ENCODE measurements at regions not wholly inside any gene's neighbourhood (a gene's known extent, or its start where the extent isn't known, plus 50 kb on each side); places are given as distances from the start of the nearest gene placed in this dataset.
"Not testable (repeated sequence)": the region's sequence is repeated elsewhere in the genome, so short reads cannot be mapped to it uniquely, and the experiment has no call there.

GRCh38 chr6:139711804-139712585 lies 337.5 kb upstream of the CITED2 start:
- no peak for DNase-seq (ENCODE audit: low spot score)

- DNase-seq (ENCODE audit: low spot score): no peak
Observed at GRCh38 chr6:139710556-139710955, 336.1 kb upstream of the CITED2 start.

GRCh38 chr6:139708337-139709199 lies 334.1 kb upstream of the CITED2 start:
- no peak for DNase-seq (ENCODE audit: low spot score)

GRCh38 chr6:139706912-139707311 lies 332.5 kb upstream of the CITED2 start:
- no peak for DNase-seq (ENCODE audit: low spot score)

GRCh38 chr6:139705284-139705683 lies 330.8 kb upstream of the CITED2 start:
- no peak for DNase-seq (ENCODE audit: low spot score)

- DNase-seq (ENCODE audit: low spot score): no peak
Observed at GRCh38 chr6:139703780-139704179, 329.3 kb upstream of the CITED2 start.

GRCh38 chr6:139702706-139703105 lies 328.3 kb upstream of the CITED2 start:
- no peak for DNase-seq (ENCODE audit: low spot score)

GRCh38 chr6:139701695-139702094 lies 327.2 kb upstream of the CITED2 start:
- DNase-seq (ENCODE audit: low spot score): no peak

GRCh38 chr6:139701003-139701402 lies 326.6 kb upstream of the CITED2 start:
- no peak for DNase-seq (ENCODE audit: low spot score)

- no peak for DNase-seq (ENCODE audit: low spot score)
Observed at GRCh38 chr6:139699911-139700310, 325.5 kb upstream of the CITED2 start.

GRCh38 chr6:139699335-139699734 lies 324.9 kb upstream of the CITED2 start:
- DNase-seq (ENCODE audit: low spot score): no peak

GRCh38 chr6:139698526-139699176 lies 324.2 kb upstream of the CITED2 start:
- no peak for DNase-seq (ENCODE audit: low spot score)

GRCh38 chr6:139697856-139698255 lies 323.4 kb upstream of the CITED2 start:
- not testable (repeated sequence) for DNase-seq (ENCODE audit: low spot score)

- DNase-seq (ENCODE audit: low spot score): not testable (repeated sequence)
Observed at GRCh38 chr6:139696991-139697390, 322.5 kb upstream of the CITED2 start.

GRCh38 chr6:139695361-139695760 lies 320.9 kb upstream of the CITED2 start:
- DNase-seq (ENCODE audit: low spot score): no peak

- no peak for DNase-seq (ENCODE audit: low spot score)
Observed at GRCh38 chr6:139693735-139694134, 319.3 kb upstream of the CITED2 start.

- no peak for DNase-seq (ENCODE audit: low spot score)
Observed at GRCh38 chr6:139690007-139690406, 315.6 kb upstream of the CITED2 start.

GRCh38 chr6:139687055-139687454 lies 312.6 kb upstream of the CITED2 start:
- no peak for DNase-seq (ENCODE audit: low spot score)

- no peak for DNase-seq (ENCODE audit: low spot score)
Observed at GRCh38 chr6:139686308-139686707, 311.9 kb upstream of the CITED2 start.

- DNase-seq (ENCODE audit: low spot score): no peak
Observed at GRCh38 chr6:139685009-139685408, 310.6 kb upstream of the CITED2 start.

- DNase-seq (ENCODE audit: low spot score): no peak
Observed at GRCh38 chr6:139680819-139681218, 306.4 kb upstream of the CITED2 start.

- DNase-seq (ENCODE audit: low spot score): no peak
Observed at GRCh38 chr6:139679516-139680179, 305.2 kb upstream of the CITED2 start.
